Trophoblast cell (in vitro differentiated cells and primary cell): ENCODE measurements at regions not wholly inside any gene's neighbourhood (a gene's known extent, or its start where the extent isn't known, plus 50 kb on each side); places are given as distances from the start of the nearest gene placed in this dataset.

Experiments
- DNase-seq, 2 donors: peaks; one replicate each; pipeline ENCODE4 v3.0.0-alpha.2; 2016
- H2AFZ ChIP-seq: 2 replicates; pipeline ENCODE4 v1.6.1; 2013; ENCODE audit warnings: low read length, moderate library complexity, mild to moderate bottlenecking; ENCODE audit not compliant: insufficient read depth, poor library complexity
- H2AK5ac ChIP-seq: 2 replicates; pipeline ENCODE4 v1.6.1; 2013; ENCODE audit warnings: mild to moderate bottlenecking, low read length
- H2BK120ac ChIP-seq: 2 replicates; pipeline ENCODE4 v1.6.1; 2013; ENCODE audit warnings: low read length, mild to moderate bottlenecking, moderate library complexity; ENCODE audit not compliant: insufficient read depth, poor library complexity
- H2BK12ac ChIP-seq: 2 replicates; pipeline ENCODE4 v1.6.1; 2013; ENCODE audit warnings: mild to moderate bottlenecking, low read length, moderate library complexity
- H2BK5ac ChIP-seq: 2 replicates; pipeline ENCODE4 v1.6.1; 2013; ENCODE audit warnings: low read length, low read depth, moderate library complexity, mild to moderate bottlenecking; ENCODE audit not compliant: poor library complexity
- H3K14ac ChIP-seq: 2 replicates; pipeline ENCODE4 v1.6.1; 2013; ENCODE audit warnings: mild to moderate bottlenecking, low read length
- H3K18ac ChIP-seq: 2 replicates; pipeline ENCODE4 v1.6.1; 2013; ENCODE audit warnings: mild to moderate bottlenecking, low read length
- H3K23ac ChIP-seq: 2 replicates; pipeline ENCODE4 v1.6.1; 2013; ENCODE audit warnings: low read length
- H3K27ac ChIP-seq: 2 replicates; pipeline ENCODE4 v1.5.1; 2013; ENCODE audit warnings: low read depth, mild to moderate bottlenecking, inconsistent platforms, low read length, moderate library complexity
- H3K27me3 ChIP-seq: 2 replicates; pipeline ENCODE4 v1.6.1; 2013; ENCODE audit warnings: inconsistent platforms, mild to moderate bottlenecking, low read length, moderate library complexity; ENCODE audit not compliant: insufficient read depth
- H3K36me3 ChIP-seq, 2 experiments: 1 replicate in 1 of 2; 2 replicates in 1 of 2; pipeline ENCODE4 v1.6.1; 2013; ENCODE audit warnings: low read length in 2 of 2, mild to moderate bottlenecking in 2 of 2, moderate library complexity in 1 of 2; ENCODE audit not compliant: insufficient read depth in 2 of 2, control insufficient read depth in 1 of 2
- H3K4ac ChIP-seq: 2 replicates; pipeline ENCODE4 v1.6.1; 2013; ENCODE audit warnings: low read depth, mild to moderate bottlenecking, low read length, moderate library complexity
- H3K4me1 ChIP-seq, 2 experiments: 1 replicate in 1 of 2; 2 replicates in 1 of 2; pipeline ENCODE4 v1.6.1; 2013; ENCODE audit warnings: low read length in 2 of 2, mild to moderate bottlenecking in 2 of 2, moderate library complexity in 1 of 2; ENCODE audit not compliant: insufficient read depth in 2 of 2, control insufficient read depth in 1 of 2
- H3K4me2 ChIP-seq: 2 replicates; pipeline ENCODE4 v1.6.1; 2013; ENCODE audit warnings: inconsistent platforms, mild to moderate bottlenecking, low read length, moderate library complexity
- H3K4me3 ChIP-seq: 2 replicates; pipeline ENCODE4 v1.5.1; 2013; ENCODE audit warnings: mild to moderate bottlenecking, low read depth, low read length, inconsistent platforms
- H3K79me1 ChIP-seq: one replicate; pipeline ENCODE4 v1.6.1; 2013; ENCODE audit warnings: low read length
- H3K79me2 ChIP-seq: 2 replicates; pipeline ENCODE4 v1.6.1; 2013; ENCODE audit warnings: low read length, mild to moderate bottlenecking; ENCODE audit not compliant: control insufficient read depth, insufficient read depth, poor library complexity
- H3K9ac ChIP-seq: 2 replicates; pipeline ENCODE4 v1.6.1; 2013; ENCODE audit warnings: mild to moderate bottlenecking, low read length
- H3K9me3 ChIP-seq: 2 replicates; pipeline ENCODE4 v1.6.1; 2013; ENCODE audit warnings: low read depth, mild to moderate bottlenecking, control low read depth, inconsistent platforms, low read length; ENCODE audit not compliant: insufficient read depth
- H4K12ac ChIP-seq: 2 replicates; pipeline ENCODE4 v1.6.1; 2013; ENCODE audit warnings: low read depth, mild to moderate bottlenecking, low read length, moderate library complexity
- H4K8ac ChIP-seq: 2 replicates; pipeline ENCODE4 v1.6.1; 2013; ENCODE audit warnings: low read depth, mild to moderate bottlenecking, low read length, moderate library complexity
- H4K91ac ChIP-seq: one replicate; pipeline ENCODE4 v1.6.1; 2013; ENCODE audit warnings: low read depth, mild to moderate bottlenecking, low read length, moderate library complexity
- WGBS: extraction: QIAGEN DNeasy Blood & Tissue Kit; methylation state at CpG from one replicate; pipeline ENCODE4 v1.1.7; 2013; ENCODE audit warnings: missing lambda C conversion rate; ENCODE audit not compliant: insufficient read length, insufficient coverage; ENCODE audit errors: extremely low coverage; 5-methylcytosine and 5-hydroxymethylcytosine counted together

- Histone ChIP-seq H3K18ac (no peak overlapping the region), H2BK120ac (no peak overlapping the region), H4K12ac (no peak overlapping the region), H3K36me3 (no peaks in the 10 kb centered on the region), H4K8ac (no peak overlapping the region), H3K4me2 (no peak overlapping the region), H3K79me1 (peaks cover 2% of the 10 kb centered on the region), H4K91ac (no peak overlapping the region), H3K27me3 (no peaks in the 10 kb centered on the region), H3K14ac (no peak overlapping the region), H3K4me1 (peaks cover 5 to 10% of the 10 kb centered on the region in 2 experiments), H3K4ac (no peak overlapping the region), H3K4me3 (no peak overlapping the region), H3K27ac (no peak overlapping the region), H3K9ac (no peak overlapping the region), H2BK5ac (no peak overlapping the region), H3K9me3 (no peaks in the 10 kb centered on the region), H3K23ac (peak overlapping the region; percentile 88), H3K79me2 (no peaks in the 10 kb centered on the region), H2AK5ac (no peak overlapping the region), H2BK12ac (no peak overlapping the region), H2AFZ (no peak overlapping the region)
- WGBS = no CpG with 5 or more reads among the region's 5 CpGs
- no peak for DNase-seq
These were observed 82.2 kb upstream of the BOC start for GRCh38 chr3:113129168-113129567.

GRCh38 chr3:113132571-113132996 is 78.8 kb upstream of the BOC start:
- Histone ChIP-seq H3K4me1 (peaks cover 5 to 10% of the 10 kb centered on the region in 2 experiments), H2BK5ac (no peak overlapping the region), H4K91ac (no peak overlapping the region), H3K23ac (no peak overlapping the region), H3K27ac (no peak overlapping the region), H3K18ac (no peak overlapping the region), H3K4me2 (no peak overlapping the region), H2AFZ (no peak overlapping the region), H4K12ac (no peak overlapping the region), H2BK120ac (no peak overlapping the region), H3K4ac (no peak overlapping the region), H2BK12ac (no peak overlapping the region), H3K9ac (no peak overlapping the region), H3K27me3 (no peaks in the 10 kb centered on the region), H4K8ac (no peak overlapping the region), H3K14ac (no peak overlapping the region), H3K9me3 (no peaks in the 10 kb centered on the region), H3K36me3 (no peaks in the 10 kb centered on the region), H3K79me1 (peaks cover 4% of the 10 kb centered on the region), H3K4me3 (no peak overlapping the region), H3K79me2 (no peaks in the 10 kb centered on the region), H2AK5ac (no peak overlapping the region)
- no CpG with 5 or more reads among the region's 2 CpGs for WGBS
- DNase-seq = no peak

GRCh38 chr3:113133140-113133539 is 78.2 kb upstream of the BOC start:
- Histone ChIP-seq H3K79me1 (peaks cover 4% of the 10 kb centered on the region), H3K18ac (no peak overlapping the region), H3K14ac (no peak overlapping the region), H2BK5ac (no peak overlapping the region), H2AK5ac (no peak overlapping the region), H3K79me2 (no peaks in the 10 kb centered on the region), H3K9ac (no peak overlapping the region), H3K27me3 (no peaks in the 10 kb centered on the region), H3K27ac (no peak overlapping the region), H3K23ac (no peak overlapping the region), H3K4ac (no peak overlapping the region), H3K4me1 (peaks cover 5 to 9% of the 10 kb centered on the region in 2 experiments), H3K36me3 (no peaks in the 10 kb centered on the region), H4K91ac (no peak overlapping the region), H3K4me3 (no peak overlapping the region), H2BK12ac (no peak overlapping the region), H2BK120ac (no peak overlapping the region), H2AFZ (no peak overlapping the region), H3K4me2 (no peak overlapping the region), H4K12ac (no peak overlapping the region), H4K8ac (no peak overlapping the region), H3K9me3 (no peaks in the 10 kb centered on the region)
- DNase-seq = no peak
- WGBS = no CpG with 5 or more reads among the region's 3 CpGs

- Histone ChIP-seq H3K27me3 (no peaks in the 10 kb centered on the region), H3K79me1 (peaks cover 2% of the 10 kb centered on the region), H3K27ac (no peak overlapping the region), H3K4me2 (no peak overlapping the region), H4K91ac (no peak overlapping the region), H3K4ac (no peak overlapping the region), H3K18ac (no peak overlapping the region), H2AFZ (no peak overlapping the region), H3K4me3 (no peak overlapping the region), H2BK5ac (no peak overlapping the region), H2AK5ac (no peak overlapping the region), H3K14ac (no peak overlapping the region), H3K9me3 (no peaks in the 10 kb centered on the region), H4K12ac (no peak overlapping the region), H3K4me1 (peaks cover 0 to 2% of the 10 kb centered on the region in 2 experiments), H4K8ac (no peak overlapping the region), H2BK120ac (no peak overlapping the region), H3K79me2 (no peaks in the 10 kb centered on the region), H3K9ac (no peak overlapping the region), H2BK12ac (no peak overlapping the region), H3K36me3 (no peaks in the 10 kb centered on the region), H3K23ac (no peak overlapping the region)
- no CpG with 5 or more reads among the region's 6 CpGs for WGBS
- peak in 1 of 2 donors; percentile 42 for DNase-seq
These were observed 75.3 kb upstream of the BOC start for GRCh38 chr3:113136071-113136470.
